Thyroid gland (tissue), 4 donors: ENCODE measurements at regions not wholly inside any gene's neighbourhood (a gene's known extent, or its start where the extent isn't known, plus 50 kb on each side); places are given as distances from the start of the nearest gene placed in this dataset.

ENCODE experiments used
- CTCF ChIP-seq, 6 experiments: fragments of 200-600 bp in 3 of 6; fragments of 450-650 bp in 3 of 6; sonication (generic) in 3 of 6; IDR thresholded peaks; one replicate each; pipeline ENCODE4 v1.5.1; 2016 to 2019; ENCODE audit warnings: antibody characterized with exemption in 6 of 6, mild to moderate bottlenecking in 2 of 6, inconsistent platforms in 1 of 6, moderate library complexity in 1 of 6
- POLR2A ChIP-seq, 2 donors: fragments of 450-650 bp; IDR thresholded peaks; one replicate each; pipeline ENCODE4 v1.6.1; 2017; ENCODE audit warnings: antibody characterized with exemption in 2 of 2, mild to moderate bottlenecking in 2 of 2, moderate library complexity in 1 of 2

GRCh38 chrX:150094996-150095395, 156.7 kb upstream of the EOLA2 start:
- TF ChIP-seq CTCF (IDR thresholded peaks at IDR 0.05) (no peak), POLR2A (IDR thresholded peaks at IDR 0.05) (no peak)
